ENCODE measurements at regions not wholly inside any gene's neighbourhood (a gene's known extent, or its start where the extent isn't known, plus 50 kb on each side); places are given as distances from the start of the nearest gene placed in this dataset.

DNA sequence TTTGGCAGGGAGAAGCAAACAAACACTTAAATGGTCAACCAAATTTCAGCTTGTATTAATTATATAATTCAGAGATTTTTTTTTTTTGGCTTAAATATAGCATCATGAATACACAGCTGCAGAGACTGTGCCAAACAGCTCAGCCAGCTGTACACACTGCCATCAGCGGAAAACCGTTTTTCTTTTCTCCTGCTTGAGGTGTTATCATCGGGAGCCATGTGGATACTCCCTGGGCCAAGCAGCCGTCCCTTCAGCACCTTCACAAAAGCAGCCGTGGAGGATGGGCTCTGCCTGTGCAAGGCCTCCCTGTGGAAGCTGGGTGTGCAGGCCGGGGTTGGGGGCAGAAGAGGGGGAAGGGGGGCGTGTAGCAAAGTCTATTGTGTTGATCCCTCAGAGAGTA lies 85.0 kb downstream of the NUF2 start:
- TF ChIP-seq, protein P1, sequence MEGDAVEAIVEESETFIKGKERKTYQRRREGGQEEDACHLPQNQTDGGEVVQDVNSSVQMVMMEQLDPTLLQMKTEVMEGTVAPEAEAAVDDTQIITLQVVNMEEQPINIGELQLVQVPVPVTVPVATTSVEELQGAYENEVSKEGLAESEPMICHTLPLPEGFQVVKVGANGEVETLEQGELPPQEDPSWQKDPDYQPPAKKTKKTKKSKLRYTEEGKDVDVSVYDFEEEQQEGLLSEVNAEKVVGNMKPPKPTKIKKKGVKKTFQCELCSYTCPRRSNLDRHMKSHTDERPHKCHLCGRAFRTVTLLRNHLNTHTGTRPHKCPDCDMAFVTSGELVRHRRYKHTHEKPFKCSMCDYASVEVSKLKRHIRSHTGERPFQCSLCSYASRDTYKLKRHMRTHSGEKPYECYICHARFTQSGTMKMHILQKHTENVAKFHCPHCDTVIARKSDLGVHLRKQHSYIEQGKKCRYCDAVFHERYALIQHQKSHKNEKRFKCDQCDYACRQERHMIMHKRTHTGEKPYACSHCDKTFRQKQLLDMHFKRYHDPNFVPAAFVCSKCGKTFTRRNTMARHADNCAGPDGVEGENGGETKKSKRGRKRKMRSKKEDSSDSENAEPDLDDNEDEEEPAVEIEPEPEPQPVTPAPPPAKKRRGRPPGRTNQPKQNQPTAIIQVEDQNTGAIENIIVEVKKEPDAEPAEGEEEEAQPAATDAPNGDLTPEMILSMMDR (IDR thresholded peaks at IDR 0.05), result no peak
- TF ChIP-seq ZFX (IDR thresholded peaks at IDR 0.05; ENCODE audit: borderline replicate concordance), result no peak

DNA sequence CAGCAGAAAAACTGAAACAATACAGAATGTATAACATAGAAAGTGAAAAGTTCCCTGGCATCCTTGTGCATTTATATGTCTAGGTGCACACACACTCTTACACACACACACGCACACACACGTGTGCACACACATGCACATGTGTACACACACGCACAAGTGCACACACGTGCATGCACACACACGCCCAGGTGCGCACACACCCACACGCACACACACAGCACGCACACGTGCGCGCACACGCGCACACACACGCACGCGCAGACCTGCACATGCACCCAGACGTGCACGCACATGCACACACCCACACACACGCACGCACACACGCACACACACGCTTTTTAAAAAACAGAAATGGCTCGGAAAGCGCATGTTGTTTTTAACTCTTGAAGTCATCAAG lies 86.5 kb downstream of the NUF2 start:
- no peak overlapping the region for H3K27ac ChIP-seq
- no peak for TF ChIP-seq ZFX (IDR thresholded peaks at IDR 0.05; ENCODE audit: borderline replicate concordance)
- TF ChIP-seq, protein P1 (IDR thresholded peaks at IDR 0.05), result no peak

More for the DNA sequence above, 85.0 kb downstream of the NUF2 start:
- H3K27ac ChIP-seq, result no peak overlapping the region

DNA sequence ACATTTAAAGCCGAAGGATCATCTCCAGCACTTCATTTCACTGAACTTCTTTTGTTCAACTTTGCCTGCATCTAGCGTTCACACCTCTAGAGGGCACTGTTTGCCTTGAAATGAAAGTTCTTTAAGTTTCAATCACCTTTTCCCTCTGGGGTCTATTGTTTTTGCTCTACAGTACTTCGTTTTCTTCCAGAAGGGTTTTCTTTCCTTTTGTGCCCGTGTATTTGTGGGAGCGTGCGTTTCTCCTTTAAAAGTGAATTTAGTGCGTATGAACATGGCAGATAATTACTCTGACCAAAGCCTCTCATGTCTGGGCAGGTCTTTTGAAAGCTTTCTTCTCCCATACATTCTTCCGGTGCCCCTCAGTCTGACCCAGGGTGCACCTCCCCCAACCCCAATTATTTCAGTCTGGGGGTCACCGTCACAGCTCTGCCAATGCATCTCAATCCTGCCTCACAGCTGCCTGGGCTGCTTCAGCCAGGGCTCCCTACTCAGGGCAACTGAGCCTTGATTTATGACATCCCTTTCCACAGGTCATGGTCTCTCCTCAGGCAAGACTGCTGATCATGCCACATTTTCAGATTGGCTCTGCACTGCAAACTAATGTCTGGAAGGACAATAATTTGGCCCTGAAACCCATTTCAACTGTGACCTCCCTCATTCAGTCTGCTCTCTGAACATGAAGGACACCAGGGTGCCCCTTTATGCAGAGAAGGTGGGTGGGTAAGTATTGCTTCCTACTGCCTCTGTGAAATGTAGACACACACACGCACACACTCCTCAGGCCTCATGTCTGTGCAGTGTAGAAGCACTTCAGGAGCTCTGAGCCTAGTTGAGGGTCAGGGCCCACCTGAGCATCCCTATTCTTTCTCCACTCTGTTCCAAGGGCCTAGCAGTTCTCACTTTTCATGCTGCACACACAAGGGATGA lies 88.6 kb downstream of the NUF2 start:
- H3K27ac ChIP-seq, result no peak overlapping the region
- no peak for TF ChIP-seq ZFX (IDR thresholded peaks at IDR 0.05; ENCODE audit: borderline replicate concordance)
- TF ChIP-seq, protein P1 (IDR thresholded peaks at IDR 0.05), result peak; percentile 85

DNA sequence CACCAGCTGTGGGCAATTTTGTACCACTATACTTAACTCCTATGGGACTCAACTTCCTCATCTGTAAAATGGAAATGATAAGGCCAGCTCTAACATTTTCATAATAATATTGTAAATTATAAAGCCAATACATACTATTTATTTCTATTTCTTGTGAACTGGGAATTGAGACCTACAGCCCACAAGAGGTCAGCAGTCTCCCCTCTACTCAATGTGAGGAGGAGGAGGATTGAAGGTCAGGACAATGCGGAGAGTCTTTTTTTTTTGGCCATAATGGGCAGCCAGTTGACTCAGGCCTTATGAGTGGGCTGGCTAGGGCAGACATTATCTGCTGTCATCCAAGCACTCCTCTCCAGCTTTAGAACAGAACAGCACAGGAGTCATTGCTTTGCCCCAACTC lies 90.5 kb downstream of the NUF2 start:
- TF ChIP-seq, protein P1 (IDR thresholded peaks at IDR 0.05), result peak; percentile 17
- TF ChIP-seq ZFX (IDR thresholded peaks at IDR 0.05; ENCODE audit: borderline replicate concordance), result no peak
- H3K27ac ChIP-seq, result no peak overlapping the region

DNA sequence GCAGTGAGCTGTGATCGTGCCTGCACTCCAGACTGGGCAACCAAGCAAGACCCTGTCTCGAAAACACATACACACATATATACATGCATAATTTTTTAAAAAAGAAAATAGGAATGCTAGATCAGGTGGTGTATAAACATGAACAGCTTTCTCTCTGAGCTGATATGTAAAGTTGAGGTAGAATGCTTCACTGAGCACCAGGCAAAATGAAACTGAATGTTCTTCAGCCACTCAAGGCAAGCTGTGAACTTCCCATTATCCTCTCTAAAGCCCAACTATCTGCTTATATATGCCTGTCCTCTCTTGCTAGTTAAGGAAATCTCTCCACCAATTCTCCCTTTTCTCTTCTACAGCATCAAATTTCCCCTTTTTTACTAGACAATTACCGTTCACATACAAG lies 93.0 kb downstream of the NUF2 start:
- no peak overlapping the region for H3K27ac ChIP-seq
- TF ChIP-seq ZFX (IDR thresholded peaks at IDR 0.05; ENCODE audit: borderline replicate concordance), result no peak
- TF ChIP-seq, protein P1 (IDR thresholded peaks at IDR 0.05), result no peak

DNA sequence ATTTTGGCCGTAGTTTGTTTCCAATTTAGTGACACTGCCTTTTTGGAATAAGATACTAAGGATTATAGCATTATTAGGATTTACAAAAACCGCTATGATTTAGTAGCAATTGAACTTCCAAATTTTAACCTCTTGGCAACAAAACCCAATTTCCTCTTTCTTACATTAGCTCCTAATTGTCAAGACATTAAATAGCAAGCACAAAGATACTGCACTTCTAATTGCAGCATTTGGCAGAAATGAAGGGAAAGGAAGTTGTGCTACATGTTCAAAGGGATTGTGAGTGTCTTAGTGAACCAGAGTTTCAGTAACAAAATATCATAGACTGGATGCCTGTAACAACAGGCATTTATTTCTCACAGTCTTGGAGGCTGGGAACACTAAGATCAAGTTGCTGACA lies 99.9 kb downstream of the NUF2 start:
- no peak overlapping the region for H3K27ac ChIP-seq
- TF ChIP-seq ZFX (IDR thresholded peaks at IDR 0.05; ENCODE audit: borderline replicate concordance), result no peak
- TF ChIP-seq, protein P1 (IDR thresholded peaks at IDR 0.05), result no peak

DNA sequence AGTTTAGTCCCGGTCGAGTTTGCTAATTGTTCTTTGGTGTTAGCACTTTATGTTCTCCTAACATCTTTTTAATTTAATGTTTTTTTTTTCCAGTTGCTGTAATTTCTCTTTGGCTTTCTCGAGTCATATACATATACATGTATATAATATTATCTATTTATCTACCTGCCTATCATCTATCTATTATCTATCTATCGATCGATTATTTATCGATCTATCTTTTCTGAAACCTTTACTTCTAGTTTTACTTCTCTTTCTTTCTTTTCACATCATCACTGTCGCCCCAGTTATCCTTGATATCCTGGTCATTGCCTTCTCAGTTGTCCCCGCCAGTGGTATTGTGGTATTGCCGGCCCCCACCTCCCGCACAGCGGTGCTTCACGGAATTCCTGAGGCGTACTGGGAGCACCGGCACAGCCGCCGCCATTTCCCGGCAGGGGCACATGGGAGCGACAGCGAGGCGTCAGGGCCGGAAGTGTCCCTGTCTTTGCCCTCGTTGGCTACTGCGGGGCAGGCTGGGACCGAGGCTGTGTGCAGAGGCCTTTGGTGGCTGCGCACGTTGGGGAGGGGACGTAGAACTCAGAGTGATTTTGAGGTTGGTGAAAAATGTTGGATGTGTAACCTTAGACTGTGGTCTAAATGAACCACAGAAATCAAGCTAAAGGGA lies 101.1 kb downstream of the NUF2 start:
- no peak for TF ChIP-seq ZFX (IDR thresholded peaks at IDR 0.05; ENCODE audit: borderline replicate concordance)
- TF ChIP-seq, protein P1 (IDR thresholded peaks at IDR 0.05), result no peak
- H3K27ac ChIP-seq, result no peak overlapping the region

Data from 22Rv1 (cell line).